HG03354 (cell line): ENCODE measurements at regions not wholly inside any gene's neighbourhood (a gene's known extent, or its start where the extent isn't known, plus 50 kb on each side); places are given as distances from the start of the nearest gene placed in this dataset.

Experiments used
- ATAC-seq: cut with Tn5 transposase; IDR thresholded peaks from one replicate; pipeline ENCODE4 v1.9.1; 2021; ENCODE audit warnings: mild to moderate bottlenecking; ENCODE audit not compliant: unreplicated experiment, poor library complexity, severe bottlenecking

DNA sequence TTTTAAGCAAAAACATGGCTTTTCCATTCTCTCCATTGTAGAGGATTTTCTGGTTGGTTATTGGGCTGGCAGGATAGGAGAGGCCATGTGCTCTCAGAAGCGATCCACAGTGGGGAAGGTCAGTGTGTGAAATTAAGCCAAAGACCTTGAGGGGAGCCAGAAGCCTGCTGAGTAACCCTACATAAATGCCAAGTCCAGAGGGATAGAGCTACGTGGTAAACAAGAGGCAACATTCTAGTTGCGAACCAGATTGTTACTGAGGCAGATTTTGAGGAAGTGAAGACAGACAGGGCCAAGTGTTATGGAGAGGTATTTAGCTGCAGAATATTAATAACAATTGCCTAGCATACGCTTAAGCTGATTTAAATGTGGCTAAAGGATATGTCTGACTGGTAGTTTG is 592.8 kb upstream of the GBE1 start:
- no peak for ATAC-seq

DNA sequence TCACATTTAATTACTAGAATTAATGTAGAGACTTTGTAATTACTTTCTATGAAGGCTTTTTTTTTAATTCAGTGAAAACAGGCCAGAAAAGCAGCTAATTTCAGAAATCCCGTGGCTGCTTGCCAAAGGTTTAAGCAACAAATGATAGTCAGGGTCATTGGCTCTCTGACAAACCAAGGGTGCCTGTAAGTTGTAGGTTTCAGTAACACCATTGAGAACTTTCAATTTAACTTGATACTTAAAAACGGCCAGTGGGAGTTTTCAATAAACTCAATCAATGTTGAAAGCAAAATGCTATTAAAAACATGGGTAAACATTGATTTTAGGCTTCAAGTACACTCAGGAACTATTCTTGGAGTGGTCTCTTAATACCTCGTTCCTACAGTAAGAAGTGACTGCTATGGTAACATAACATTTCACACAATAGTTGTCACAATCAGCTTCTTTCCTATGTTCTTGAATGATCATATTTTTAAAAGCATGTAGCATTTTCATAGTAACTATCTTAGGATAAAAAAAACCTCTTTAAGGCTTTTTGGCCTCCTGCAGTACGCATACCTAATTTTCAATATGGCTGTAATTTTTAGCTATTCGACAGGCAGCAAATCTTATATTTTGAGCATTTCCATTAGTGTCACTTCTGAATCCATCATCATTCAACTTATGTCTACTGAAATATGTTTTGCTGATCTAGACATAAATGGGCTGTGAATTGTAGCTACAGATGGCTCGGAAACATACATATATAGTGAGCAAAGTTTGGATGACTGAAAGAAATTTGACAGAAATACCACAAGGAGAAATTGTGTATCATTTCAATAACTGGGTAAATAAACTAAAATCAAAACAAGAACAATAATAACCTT is 592.1 kb upstream of the GBE1 start:
- no peak for ATAC-seq

DNA sequence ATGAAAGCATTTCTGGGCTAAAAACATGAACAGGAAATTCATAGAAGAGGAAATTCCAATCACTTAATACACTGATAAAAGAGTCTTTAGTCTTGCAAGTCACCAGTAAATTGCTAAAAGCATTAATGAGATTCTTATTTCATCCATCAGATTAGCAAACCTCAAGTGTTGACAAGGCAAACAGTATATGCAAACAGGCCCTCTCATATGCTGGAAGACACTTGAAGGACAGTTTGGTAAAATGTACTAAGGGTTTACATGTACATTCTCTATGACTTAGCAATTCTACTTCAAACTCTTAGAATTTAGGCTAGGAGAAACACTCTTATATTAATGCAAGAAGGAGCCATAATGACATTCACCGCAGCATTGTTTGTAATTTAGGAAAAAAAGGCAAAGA is 586.1 kb upstream of the GBE1 start:
- ATAC-seq = no peak

DNA sequence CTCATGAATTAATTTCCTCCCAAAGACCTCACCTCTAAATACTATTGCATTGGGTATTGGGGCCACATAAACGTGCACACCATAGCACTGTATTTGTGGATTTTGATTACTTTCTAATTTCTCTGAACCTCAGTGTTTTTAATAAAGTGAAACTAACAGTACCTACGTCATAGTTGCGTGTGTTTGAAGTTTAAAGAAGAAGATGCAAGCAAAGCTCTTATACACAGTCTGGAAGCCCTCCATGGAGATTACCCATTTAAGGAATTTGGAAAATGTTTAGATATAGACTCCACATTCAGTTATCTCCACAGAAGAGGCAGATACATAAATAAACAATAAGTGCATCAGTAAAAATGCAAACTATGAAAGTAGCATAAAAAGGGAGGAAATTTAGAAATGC is 581.1 kb upstream of the GBE1 start:
- ATAC-seq = no peak

DNA sequence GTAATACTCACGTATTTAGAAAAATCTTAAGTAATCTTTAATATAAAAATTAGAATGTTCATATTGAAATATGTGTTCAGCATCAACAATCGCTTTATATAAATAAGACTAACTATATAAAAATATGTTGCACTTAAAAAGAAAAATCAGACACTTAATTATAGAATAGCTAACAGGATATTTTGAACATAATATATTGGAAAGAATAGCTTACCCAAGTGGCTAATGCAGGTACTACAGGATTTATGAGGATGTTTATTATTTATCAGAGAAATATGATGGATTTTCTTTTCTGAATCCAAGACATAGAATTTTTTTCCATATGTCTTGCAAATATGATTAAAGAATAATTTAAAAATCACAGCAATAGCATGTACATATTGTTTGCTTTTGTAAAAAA is 567.9 kb upstream of the GBE1 start:
- no peak for ATAC-seq

DNA sequence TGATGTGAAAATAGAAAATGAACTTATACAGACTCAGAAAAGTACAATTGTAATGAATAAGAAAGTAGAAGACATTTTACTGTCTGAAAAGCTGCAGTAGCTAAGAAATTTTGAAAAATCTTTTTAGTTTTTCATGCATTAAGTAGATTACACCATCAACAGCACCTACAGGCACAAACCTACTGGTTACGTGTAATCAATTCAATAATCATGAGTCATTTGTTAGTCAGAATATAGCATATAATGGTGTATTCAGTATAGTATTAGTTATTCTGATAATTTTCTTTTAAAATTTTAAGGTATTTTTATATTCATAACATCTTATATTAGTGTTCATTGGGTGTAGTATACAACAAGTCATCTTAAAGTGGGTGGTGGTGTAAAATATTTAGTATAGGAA is 550.5 kb upstream of the GBE1 start:
- no peak for ATAC-seq

DNA sequence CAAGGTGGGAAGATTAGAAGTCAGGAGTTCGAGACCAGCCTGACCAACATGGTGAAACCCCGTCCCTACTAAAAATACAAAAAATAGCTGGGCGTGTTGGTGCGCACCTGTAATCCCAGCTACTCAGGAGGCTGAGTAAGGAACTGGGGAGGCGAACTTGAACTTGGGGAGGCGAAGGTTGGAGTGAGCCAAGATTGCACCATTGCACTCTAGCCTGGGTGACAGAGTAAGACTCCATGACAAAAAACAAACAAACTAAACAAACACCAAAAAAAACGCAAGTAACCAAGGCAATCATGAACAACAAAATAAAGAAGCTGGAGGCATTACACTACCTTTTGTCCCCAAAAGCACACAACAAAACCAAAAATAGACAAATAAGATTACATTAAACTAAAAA is 547.3 kb upstream of the GBE1 start:
- ATAC-seq = no peak

DNA sequence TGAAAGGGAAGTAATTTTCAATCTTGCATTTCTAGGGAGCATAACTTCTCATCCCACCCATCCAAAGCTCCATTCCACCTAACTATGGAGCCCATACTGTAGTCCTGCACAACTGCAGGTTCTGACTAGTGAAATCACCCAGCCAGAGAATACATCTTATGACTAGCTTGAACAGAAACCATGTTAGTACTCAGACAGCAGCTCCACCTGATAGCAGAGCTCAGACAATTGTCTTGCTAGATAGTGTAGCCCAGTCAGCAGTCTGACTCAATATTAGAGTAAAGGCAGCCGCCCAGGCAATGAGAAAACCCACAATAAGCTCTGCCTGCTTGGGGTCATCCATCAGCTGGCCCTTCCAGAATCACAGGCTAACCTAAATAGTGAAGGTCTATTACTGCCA is 544.7 kb upstream of the GBE1 start:
- ATAC-seq = no peak

DNA sequence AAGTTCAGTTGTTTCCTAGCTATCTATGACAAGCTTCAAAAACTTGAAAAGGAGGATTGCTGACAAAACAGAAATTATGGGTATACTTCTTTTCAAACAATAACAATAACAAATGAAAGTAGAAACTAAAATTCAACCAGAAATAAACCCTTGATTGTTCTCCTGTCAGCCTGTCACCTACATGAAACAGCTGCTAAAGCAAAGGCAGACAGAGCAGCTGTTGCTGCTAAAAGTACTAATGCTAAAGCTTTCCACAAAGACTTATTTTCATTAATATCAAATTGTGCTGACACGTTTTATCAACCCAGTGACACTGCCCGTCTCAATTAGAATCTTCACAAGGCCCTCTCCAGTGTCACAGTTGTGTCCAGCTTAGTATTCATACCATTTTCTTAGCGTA is 533.2 kb upstream of the GBE1 start:
- peak; percentile 47 for ATAC-seq

DNA sequence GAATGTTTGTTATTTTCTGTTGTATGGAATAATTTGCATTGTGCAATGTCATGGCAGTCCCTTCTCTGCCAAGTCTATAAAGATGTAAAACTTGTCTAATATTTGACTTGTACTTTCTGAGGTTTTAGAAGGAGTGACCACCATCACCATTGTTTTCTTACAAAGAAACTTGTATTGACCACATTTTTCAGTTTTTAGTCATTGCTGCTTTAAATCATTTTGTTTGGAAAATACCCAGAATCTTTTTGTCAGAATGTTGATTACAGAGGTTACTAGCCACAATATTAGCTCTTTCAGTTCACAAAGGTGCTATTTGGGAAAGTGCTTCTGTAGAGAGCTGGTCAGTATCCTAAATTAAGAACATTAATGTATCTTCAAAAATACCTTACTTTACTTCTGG is 532.4 kb upstream of the GBE1 start:
- peak; percentile 86 for ATAC-seq

DNA sequence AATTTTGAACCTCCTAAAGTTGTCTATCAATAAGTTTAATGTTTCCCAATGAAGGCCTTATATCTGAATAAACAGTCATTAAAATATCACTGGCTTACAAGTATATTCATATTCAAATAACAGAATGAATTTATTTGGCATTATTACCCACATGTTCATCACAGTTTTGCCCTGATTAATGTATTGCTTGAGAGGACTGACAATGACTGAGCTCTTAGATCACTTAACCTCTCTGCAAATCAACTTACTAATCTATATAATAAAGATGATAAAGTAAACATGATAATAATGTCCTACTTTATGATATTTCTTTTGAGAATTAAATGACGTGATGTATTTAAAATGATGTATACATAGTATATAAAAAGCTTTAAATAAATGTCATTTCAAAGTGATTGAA is 532.0 kb upstream of the GBE1 start:
- no peak for ATAC-seq

DNA sequence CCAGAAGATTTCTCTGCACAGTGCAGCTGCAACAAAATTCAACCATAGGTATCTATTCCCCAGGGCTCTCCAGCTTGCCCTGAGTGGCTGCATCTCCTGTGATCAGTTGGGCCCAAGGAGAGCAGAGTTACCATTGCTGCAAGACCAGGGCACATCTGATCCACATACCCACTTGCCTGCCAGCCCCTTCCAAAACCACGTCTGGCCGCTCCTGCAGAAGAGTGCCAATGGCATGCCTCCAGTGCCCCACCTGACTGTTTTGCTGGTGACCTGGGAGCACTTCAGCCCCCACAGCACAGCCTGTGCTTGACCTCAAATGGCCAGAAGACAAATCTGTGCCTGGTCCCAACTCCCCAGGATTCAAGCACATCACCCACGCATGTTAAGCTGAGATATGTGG is 526.1 kb upstream of the GBE1 start:
- ATAC-seq = no peak

DNA sequence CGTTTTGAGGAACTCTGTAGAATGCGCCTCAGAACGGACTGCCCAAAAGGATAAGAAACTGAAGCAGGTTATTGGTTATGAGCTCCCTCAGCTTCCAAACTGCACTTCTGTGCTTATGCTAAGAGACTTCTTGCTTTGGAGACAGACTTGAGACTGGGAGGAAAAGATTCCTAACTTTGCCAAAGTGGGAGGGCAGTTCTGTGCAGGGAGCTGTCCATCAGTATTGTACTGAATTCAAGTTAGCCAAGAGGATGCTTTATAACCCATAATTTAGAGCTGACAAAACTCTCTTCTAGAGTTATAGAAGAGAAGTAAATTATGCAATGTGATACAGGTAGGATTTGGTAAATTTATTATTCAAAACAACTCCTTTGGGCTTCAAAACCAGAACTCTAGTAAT is 519.8 kb upstream of the GBE1 start:
- no peak for ATAC-seq

DNA sequence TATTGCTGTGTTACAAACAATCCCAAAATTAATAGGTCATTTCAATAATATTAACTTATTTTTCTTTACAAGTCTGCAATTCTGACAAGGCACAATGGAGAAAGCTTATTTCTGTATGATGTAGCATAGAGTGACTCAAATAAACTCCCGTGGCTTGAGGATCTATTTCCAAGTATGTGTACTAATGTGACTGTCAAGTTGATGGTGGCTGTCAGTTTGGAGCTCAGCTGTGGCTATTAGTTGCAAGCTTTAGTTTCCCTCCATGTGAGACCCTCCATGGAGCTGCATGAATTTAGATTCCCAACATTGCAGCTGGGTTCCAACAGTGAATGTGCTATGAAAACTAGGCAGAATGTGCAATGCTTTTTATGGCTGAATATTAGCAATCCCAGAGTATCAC is 515.5 kb upstream of the GBE1 start:
- ATAC-seq = no peak

DNA sequence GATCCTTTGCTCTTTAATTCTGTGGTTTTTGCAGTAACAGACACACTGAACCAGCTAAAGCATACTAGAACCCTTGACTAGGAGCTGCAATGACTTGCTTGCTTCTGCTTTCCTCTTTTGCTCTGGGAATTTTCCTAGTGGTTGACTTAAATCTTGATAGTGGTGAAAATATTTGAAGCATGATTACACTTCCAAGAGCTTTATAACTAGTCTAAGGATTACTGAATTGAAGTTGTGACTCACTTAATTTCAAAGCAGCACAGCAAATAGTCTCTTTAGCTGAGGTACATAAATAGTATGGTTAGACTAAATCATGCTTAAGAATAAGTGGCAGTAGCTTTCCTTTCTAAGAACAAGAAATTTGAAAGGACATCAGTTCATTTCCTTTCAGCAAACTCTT is 513.5 kb upstream of the GBE1 start:
- no peak for ATAC-seq

DNA sequence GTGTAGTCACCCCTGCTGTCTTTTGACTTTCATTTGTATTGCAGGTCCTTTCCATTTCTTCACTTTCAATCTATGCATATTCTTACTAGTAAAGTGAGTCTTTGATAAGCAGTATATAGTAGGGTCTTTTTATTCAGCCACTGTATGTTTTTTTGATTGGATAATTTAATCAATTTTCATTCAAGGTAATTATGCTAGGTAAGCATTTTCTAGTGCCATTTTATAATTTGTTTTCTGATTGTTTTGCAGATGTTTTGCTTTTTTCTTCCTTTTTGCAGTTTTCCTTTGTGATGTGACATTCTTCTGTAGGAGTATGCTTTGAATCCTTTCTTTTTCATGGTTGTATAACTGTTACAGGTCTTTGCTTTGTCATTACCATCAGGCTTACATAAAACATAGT is 504.3 kb upstream of the GBE1 start:
- ATAC-seq = no peak

DNA sequence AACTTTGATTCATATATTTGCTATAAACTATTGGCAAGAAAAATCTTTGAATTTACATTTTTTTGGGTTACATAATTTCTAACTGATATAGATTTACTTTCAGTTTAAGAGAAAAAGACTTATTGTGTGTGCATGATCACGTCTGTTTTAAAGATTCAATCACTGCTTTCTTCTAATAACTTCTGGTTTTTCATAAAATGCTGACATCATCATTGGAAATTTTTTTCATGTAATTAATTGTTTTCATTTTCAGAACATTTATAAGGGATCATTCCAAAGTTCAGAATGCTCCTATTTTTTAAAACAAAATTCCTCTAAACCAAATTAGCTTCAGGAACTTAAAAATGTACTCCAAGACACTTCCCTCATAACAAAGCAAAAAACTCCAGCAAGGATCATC is 500.7 kb upstream of the GBE1 start:
- ATAC-seq = no peak

DNA sequence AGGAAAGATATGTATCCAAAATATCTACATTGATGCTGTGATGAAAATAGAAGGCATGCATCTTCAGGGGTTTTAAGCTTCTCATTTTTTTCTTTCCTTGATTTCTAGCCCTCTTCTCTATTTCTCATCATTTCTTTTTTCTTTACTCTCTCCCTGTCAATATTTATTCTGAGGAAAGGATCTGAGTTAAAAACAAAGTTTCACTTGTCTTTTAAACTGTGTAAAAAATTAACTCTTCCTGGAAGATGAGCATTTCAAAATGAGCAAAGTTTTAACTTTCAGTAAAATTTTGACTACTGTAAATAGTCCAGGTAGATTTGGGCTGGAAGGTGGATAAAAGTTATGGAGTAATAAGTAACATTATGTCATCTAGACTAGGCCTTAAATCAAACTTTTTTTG is 500.2 kb upstream of the GBE1 start:
- ATAC-seq = no peak

DNA sequence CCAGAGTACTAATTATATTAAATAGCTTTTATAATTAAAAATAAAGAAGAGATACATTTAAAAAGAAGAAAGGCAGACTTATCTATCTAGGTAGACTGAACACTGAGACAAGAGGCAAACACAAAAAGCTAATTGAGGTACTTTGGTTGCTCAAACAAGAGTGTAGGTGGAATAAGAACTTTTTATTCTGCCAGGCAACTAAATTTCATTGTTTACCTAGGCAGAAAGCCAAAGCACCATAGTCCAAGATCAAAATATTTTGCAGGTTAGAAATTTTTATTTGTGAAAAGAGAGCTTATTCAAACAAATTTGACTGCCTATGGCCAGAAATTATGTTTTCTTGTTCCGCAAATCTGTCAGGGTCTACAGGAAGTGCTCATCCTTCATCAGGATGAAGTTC is 499.6 kb upstream of the GBE1 start:
- ATAC-seq = no peak

DNA sequence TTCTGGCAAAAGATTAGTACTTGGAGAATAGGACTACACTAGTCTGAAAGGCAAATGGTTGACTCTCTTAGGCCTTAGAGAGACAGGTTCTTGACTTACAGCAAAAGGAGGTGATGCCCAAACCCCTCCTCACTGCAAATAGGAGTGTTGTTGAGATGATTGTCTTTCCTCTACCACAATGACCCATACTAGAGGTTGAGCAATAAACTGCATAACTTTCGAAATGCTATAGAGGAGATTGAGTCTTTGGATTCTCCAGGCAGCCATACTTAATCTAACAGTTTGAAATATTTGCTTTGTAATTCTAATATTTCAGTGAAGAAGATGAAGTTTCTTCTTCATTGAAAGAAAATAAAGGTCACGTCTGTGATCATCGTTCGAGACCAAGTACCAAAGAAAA is 498.5 kb upstream of the GBE1 start:
- ATAC-seq = no peak

DNA sequence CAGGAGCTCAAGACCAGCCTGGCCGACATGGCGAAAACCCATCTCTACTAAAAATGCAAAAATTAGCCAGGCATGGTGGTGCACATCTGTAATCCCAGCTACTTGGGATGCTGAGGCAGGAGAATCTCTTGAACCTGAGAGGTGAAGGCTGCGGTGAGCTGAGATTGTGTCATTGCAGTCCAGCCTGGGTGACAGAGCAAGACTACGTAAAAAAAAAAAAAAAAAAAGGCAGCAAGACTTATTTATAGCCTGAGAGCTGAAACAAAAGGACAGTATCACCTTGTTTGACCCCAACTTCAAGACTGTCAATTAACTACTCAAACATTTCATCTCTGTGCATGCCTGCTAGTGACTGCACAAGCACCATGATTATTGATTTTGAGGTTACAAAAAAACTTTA is 478.9 kb upstream of the GBE1 start:
- no peak for ATAC-seq

DNA sequence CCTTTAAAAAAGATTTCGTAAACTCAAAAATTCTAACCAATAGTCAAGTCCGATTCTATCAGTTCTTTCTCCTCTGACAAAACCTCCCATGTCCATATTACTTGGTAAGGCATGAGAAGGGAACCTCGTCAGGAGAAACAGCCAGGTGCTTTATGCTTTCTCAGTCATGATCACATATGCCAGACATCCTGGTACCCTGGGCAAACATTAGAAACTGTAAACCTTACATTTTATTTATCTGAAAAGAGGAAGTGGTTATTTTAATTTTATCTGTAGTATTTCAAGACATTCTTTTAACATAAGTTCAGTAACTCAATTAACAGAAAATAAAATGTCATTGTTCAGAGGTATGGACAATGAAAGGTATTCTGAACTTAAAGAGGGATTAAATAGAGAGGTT is 474.8 kb upstream of the GBE1 start:
- ATAC-seq = no peak
